ENCODE measurements at regions not wholly inside any gene's neighbourhood (a gene's known extent, or its start where the extent isn't known, plus 50 kb on each side); places are given as distances from the start of the nearest gene placed in this dataset.

DNA sequence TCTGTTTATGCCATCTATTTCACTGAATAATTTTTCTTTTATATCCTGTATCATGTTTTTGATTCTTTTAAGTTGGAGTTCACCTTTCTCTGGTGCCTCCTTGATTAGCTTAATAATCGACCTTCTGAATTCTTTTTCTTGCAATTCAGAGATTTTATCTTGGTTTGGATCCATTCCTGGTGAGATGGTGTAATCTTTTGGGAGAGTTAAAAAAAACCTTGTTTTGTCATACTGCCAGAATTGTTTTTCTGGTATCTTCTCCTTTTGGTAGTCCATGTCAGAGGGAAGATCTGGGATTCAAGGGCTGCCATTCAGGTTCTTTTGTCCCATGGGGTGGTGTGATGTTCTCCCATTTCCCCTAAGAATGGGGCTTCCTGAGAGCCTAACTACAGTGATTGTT is 800.8 kb upstream of the TYRP1 start:
- no peak for DNase-seq (ENCODE audit: low read depth in 2 of 2)

DNA sequence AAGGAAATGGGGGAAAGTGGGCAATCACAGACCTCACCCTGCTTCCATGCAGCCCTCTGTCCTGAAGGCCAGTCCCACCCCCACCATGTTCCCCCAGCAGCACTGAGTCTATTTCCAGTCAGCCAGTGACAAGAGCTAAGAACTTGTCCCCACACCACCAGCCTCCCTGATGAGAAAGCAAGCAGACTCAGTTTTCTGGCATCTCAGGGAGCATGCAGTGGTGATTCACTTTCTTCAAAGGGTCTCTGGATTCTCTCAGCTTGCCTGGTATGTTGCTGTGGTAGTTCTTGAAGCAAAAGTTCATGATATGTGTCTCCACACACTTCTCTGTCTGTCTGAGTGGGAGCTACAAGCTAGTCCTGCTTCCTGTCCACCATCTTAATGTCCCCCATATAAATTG is 799.9 kb upstream of the TYRP1 start:
- DNase-seq (ENCODE audit: low read depth in 2 of 2), result no peak

DNA sequence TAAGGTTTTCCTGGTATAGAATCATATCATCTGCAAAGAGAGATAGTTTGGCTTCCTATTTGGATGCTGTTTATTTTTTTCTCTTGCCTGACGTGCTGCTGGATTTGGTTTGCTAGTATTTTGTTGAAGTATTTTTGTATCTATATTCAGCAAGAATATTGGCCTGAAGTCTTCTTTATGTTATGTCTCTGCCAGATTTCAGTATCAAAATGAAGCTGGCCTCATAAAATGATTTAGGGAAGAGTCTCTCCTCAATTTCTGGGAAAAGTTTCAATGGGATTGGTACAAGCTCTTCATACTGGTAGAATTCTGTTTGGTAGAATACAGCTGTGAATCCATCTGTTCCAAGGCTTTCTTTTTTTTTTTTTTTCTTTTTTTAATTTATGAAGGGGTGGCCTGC is 799.0 kb upstream of the TYRP1 start:
- no peak for DNase-seq (ENCODE audit: low read depth in 2 of 2)

DNA sequence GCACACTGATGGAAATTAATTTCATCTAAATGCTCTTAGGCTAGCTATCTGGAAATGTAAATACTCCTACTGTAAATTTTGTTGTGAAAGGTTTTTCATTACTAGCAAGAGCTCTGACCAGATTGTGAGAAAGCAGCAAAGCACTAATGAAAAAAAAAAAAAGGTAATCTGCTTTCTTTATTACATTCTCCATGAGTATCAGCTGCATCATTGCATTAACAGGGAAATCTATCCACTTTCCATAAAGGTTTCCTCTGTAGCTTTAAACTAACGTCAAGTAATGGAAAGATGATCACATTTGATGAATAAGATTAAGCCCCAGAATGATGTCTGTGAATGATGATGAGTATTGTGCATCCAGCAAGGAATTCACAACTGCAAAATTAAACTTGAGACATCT is 790.6 kb upstream of the TYRP1 start:
- DNase-seq (ENCODE audit: low read depth in 2 of 2), result no peak

GRCh38 chr9:11915699-11916098 is 777.5 kb upstream of the TYRP1 start:
- no peak for DNase-seq (ENCODE audit: low read depth in 2 of 2)

GRCh38 chr9:11928871-11929321 is 764.3 kb upstream of the TYRP1 start:
- DNase-seq (ENCODE audit: low read depth in 2 of 2), result no peak

DNA sequence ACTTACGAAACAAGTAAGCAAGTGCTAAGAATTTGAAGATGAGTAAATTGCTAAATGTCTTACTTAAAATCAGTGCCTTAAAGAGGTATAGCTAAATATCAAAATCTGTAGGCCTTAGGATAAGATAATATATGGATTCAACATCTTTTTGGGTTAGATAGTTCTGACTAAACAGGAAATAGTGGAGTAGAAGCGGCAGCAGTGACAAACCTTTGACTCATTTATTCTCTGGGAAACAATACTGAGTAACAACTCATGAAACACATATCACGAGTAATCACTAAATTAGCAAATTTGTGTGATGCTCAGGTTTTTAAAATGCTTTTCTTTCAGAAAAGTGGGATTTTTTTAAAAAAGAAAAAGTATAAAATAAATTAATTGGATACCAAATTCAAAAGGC is 762.1 kb upstream of the TYRP1 start:
- no peak for DNase-seq (ENCODE audit: low read depth in 2 of 2)

DNA sequence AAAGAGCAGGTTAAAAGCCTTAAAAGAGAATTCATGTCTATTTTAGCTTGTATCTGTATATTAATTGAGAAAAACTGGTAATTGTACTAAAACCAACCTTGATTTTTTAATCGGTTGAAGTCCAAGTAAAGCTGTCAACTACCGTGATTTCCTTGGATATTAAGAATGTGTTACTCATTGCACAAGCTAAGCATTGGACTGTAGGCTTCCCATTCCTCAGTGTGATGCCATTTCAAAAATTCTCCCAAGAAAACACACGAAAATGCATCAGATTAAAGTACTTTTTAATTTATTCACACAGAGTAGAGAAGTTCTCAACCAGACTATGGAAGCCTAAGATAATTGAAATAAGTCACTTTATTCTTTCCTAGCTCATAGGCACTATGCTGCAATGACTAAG is 761.4 kb upstream of the TYRP1 start:
- DNase-seq (ENCODE audit: low read depth in 2 of 2), result no peak

DNA sequence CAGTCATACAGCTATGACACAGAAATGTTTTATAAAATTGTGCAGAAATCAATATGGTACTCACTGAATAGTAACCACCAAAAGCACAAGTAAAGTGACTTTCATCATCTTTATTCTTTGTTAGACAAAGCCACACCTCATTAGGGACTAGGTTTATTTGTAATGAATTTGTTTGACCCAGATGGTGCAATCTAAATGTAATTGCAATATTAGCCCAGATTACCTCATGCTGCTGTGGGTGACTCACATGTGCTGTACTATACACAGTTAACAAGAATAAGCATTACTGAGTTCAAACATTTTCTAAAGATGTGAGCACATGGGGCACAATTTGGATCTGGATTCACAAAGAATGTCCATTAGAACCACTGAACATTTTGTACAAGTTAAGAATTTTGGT is 759.3 kb upstream of the TYRP1 start:
- no peak for DNase-seq (ENCODE audit: low read depth in 2 of 2)

DNA sequence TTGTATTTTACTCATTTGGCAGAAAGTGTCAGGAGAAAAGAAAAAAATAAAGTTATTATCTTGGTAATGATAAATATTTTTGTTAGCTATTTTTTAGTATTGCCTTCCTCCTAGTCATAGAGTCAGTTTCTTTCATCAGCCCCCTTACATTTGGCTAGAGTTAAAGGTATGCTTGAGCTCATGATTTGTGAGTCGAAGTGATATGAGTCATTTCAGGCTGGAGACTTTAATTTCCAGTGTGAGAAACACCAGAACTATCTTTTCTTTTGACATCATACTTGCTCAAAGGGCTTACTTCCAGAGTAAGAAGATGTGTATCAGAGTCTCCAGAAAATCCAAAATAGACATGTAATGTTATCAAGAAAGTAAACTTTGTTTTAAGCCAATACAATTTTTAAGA is 746.7 kb upstream of the TYRP1 start:
- DNase-seq (ENCODE audit: low read depth in 2 of 2), result no peak

DNA sequence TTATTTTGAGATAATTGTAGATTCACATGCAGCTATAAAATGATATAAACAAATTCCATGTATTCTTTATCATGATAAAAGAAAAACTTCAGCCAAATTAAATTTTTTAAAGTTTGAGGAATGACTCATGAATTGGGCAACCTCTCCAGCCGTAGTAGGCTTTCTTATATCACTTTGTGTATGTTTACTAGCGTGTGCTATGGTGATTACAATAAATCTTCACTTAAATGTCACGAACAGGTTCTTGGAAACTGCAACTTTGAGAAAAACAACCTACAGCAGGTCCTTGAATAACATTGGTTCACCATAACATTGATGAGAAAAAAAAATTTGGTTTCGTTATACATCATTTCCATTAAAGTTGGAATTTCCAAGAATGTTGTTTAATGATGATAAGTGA is 730.9 kb upstream of the TYRP1 start:
- DNase-seq (ENCODE audit: low read depth in 2 of 2), result no peak

DNA sequence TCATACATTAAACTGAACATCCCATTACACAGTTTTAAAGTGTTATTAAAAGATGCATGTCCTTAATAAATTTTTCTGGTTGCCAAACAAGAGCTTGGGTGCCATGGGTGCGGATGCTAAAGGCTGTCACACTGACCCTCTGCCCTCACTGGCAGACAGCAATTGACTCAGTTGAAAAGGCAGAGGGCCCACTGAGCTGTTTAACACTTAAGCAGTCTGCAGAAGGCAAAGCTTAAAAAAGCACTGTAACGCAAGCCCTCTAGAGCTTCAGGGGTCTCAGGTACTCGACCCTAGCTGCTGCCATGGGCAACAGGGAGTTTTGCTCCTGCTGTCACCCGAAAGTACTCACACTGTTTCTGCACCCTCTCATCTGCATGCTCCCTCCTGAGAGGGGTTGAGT is 726.4 kb upstream of the TYRP1 start:
- no peak for DNase-seq (ENCODE audit: low read depth in 2 of 2)

GRCh38 chr9:11968631-11969030 is 724.6 kb upstream of the TYRP1 start:
- no peak for DNase-seq (ENCODE audit: low read depth in 2 of 2)

GRCh38 chr9:11973011-11973410 is 720.2 kb upstream of the TYRP1 start:
- no peak for DNase-seq (ENCODE audit: low read depth in 2 of 2)

- no peak for DNase-seq (ENCODE audit: low read depth in 2 of 2)
Measured at GRCh38 chr9:11973511-11973910, 719.7 kb upstream of the TYRP1 start.

DNA sequence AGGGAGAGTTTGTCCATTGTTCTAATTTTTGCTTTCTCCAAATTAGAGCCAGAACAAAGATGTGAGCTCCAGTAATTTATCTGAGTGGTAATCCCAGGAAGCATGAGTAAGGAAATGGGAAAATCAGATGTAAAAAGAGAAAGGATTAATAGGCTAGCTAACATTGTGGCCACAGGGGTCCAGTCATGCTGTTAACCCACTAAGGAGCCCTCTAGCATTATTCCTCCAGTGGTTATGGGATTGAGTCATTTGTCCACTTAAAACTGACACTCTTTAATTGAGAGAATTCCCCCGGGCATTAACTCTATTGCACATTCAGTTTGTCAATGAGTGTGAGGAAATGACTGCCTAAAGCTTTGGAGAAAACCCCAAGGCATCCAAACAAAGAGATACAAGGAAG is 700.3 kb upstream of the TYRP1 start:
- DNase-seq (ENCODE audit: low read depth in 2 of 2), result no peak

- DNase-seq (ENCODE audit: low read depth in 2 of 2), result no peak
Measured at GRCh38 chr9:12014488-12014887, 678.7 kb upstream of the TYRP1 start.

DNA sequence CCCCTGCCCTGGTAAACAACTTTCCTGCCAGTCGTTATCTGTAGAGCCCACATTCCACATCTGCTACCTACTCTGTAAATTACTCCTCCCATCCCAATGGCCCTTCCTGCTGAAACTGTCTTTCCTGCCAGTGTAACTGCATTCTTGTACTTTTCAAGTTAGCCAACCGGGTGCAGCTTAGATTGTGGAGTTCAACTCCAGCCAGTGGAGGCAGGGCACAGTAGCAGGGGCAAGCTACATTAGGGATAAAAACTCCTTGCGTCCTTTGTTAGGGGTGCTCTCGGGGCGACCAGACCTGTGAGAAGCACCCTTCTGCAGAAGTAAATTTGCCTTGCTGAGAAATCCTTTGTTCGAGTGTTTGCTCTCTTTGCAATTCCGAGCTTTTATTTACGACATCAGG is 639.0 kb upstream of the TYRP1 start:
- DNase-seq (ENCODE audit: low read depth in 2 of 2), result no peak

GRCh38 chr9:12056874-12057273 is 636.3 kb upstream of the TYRP1 start:
- no peak for DNase-seq (ENCODE audit: low read depth in 2 of 2)

- DNase-seq (ENCODE audit: low read depth in 2 of 2), result no peak
Measured at GRCh38 chr9:12060067-12060466, 633.1 kb upstream of the TYRP1 start.

- DNase-seq (ENCODE audit: low read depth in 2 of 2), result no peak
Measured at GRCh38 chr9:12060811-12061210, 632.4 kb upstream of the TYRP1 start.

DNA sequence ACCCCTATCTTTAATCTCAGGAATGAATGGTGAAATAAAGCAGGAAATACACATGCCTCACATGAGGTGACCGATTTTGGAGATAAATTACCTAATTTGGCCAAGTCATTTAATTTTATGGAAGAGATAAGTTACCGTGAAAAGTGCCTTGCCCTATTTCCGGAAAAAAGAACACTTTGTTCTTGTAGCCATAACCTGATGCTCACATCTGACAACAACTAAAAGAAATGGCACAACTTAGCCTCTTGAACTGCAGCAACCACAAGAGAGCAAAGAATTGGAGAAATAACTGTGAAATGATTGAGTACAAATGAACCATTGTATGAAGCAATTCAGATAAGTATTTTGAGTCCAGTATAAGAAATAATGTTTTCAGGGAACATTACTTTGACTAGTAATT is 628.1 kb upstream of the TYRP1 start:
- DNase-seq (ENCODE audit: low read depth in 2 of 2), result no peak

DNA sequence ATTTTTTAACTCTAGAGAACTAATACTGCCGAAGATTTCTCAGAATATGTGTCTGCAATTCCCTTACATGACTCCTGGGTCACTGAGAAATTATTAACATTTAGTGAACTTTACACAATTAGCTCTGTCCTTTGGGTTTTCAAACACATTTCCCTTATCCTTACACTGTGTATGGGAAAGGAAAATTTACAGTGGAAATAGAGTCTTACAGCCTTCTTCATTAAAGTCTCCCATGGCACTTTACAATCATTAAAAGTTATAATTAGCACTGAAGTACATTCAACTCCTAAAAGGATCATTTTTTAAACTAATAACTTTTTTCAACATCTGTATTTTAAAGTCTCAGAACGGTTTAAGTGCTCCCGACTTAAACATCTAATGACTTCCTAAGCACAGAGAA is 627.5 kb upstream of the TYRP1 start:
- no peak for DNase-seq (ENCODE audit: low read depth in 2 of 2)

- DNase-seq (ENCODE audit: low read depth in 2 of 2), result no peak
Measured at GRCh38 chr9:12066455-12067035, 626.6 kb upstream of the TYRP1 start.
